Erythroblast (primary cell): ENCODE measurements at regions not wholly inside any gene's neighbourhood (a gene's known extent, or its start where the extent isn't known, plus 50 kb on each side); places are given as distances from the start of the nearest gene placed in this dataset.

Source experiments
- DNase-seq, 2 experiments: peaks; one replicate each; lab custom pipeline; 2025; lab: John Stamatoyannopoulos, UW
- GATA1 ChIP-seq: IDR thresholded peaks from 2 replicates; pipeline ENCODE4 v1.6.1; 2011; ENCODE audit warnings: low read depth, mild to moderate bottlenecking, control low read depth, low read length, moderate library complexity
- POLR2A ChIP-seq: IDR thresholded peaks from 2 replicates; pipeline ENCODE4 v1.6.1; 2011; ENCODE audit warnings: mild to moderate bottlenecking, low read length

GRCh38 chr11:62073061-62073460 lies 50.8 kb upstream of the INCENP start:
- DNase-seq: no peak

DNA sequence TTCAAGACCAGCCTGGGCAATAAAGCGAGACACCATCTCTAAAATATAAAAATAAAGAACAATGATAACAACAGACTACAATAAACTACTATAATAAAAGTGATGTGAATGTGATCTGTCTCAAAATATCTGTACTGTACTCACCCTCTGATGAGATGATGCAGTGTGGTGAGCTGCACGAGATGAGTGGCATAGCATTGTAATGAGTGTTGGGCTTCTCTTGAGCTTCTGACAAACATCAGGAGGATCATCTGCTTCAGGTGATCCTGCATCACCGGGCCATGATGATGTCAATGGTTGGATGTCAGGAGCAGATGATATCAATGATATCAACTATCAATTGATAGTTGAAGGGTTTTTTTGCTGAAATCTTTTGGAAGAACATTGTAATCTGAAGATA lies 52.4 kb upstream of the INCENP start:
- no peak for DNase-seq
- TF ChIP-seq GATA1 (no peak), POLR2A (no peak)

More at GRCh38 chr11:62073061-62073460, 50.8 kb upstream of the INCENP start:
- TF ChIP-seq POLR2A (no peak), GATA1 (no peak)

GRCh38 chr11:62069986-62070919 lies 53.6 kb upstream of the INCENP start:
- TF ChIP-seq GATA1: no peak
- TF ChIP-seq POLR2A: no peak
- DNase-seq: no peak

DNA sequence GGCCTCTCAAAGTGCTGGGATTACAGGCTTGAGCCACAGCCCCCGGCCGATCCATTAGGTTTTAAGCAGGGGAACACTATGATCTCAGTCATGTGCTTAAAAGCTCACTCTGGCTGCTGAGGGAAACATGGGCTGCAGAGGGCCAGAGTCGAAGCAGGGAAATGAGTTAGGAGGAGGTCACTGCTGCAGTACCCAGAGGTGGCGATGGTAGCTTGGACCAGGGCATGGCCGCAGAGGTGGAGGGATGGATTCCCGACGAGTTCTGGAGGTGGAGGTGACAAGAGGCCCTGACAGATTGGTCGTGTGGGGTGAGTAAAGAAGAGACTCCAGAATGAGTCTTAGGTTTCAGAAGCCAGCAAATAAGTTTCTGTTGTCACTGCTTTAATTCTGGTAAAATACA lies 54.4 kb upstream of the INCENP start:
- no peak for DNase-seq
- no peak for TF ChIP-seq GATA1
- no peak for TF ChIP-seq POLR2A

- DNase-seq: no peak
- TF ChIP-seq GATA1 (no peak), POLR2A (no peak)
Observed at GRCh38 chr11:62068730-62069129, 55.1 kb upstream of the INCENP start.

DNA sequence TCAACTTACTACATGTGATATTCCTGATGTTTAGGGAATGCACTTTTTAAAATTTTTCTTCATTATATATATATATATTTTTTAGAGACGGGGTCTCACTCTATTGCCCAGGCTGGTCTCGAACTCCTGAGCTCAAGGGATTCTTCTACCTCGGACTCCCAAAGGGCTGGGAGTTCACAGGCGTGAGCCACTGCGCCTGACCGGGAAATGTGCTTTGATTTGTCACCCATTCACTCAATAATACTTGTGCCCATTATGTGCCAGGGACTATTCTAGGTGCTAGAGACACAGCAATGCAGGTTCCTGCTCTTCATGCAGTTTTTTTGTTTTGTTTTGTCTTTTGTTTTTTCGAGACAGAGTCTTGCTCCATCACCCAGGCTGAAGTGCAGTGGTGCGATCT lies 56.1 kb upstream of the INCENP start:
- no peak for DNase-seq
- TF ChIP-seq POLR2A (no peak), GATA1 (no peak)

- no peak for TF ChIP-seq POLR2A
- TF ChIP-seq GATA1: no peak
- DNase-seq: no peak
Observed at GRCh38 chr11:62064221-62064620, 59.6 kb upstream of the INCENP start.

- TF ChIP-seq GATA1 (no peak), POLR2A (no peak)
- no peak for DNase-seq
Observed at GRCh38 chr11:62062223-62062861, 61.5 kb upstream of the INCENP start.

GRCh38 chr11:62061356-62062222 lies 62.2 kb upstream of the INCENP start:
- TF ChIP-seq GATA1: no peak
- no peak for TF ChIP-seq POLR2A
- no peak for DNase-seq

GRCh38 chr11:62057069-62057468 lies 66.7 kb upstream of the INCENP start:
- no peak for DNase-seq
- TF ChIP-seq GATA1 (no peak), POLR2A (no peak)

- no peak for TF ChIP-seq GATA1
- TF ChIP-seq POLR2A: no peak
- peak in 1 of 2 experiments; percentile 12 for DNase-seq
Observed at GRCh38 chr11:62055970-62056369, 67.8 kb upstream of the INCENP start.

- TF ChIP-seq POLR2A (no peak), GATA1 (no peak)
- DNase-seq: peak; percentile 74 to 75
Observed at GRCh38 chr11:62054484-62055121, 69.2 kb upstream of the INCENP start.

DNA sequence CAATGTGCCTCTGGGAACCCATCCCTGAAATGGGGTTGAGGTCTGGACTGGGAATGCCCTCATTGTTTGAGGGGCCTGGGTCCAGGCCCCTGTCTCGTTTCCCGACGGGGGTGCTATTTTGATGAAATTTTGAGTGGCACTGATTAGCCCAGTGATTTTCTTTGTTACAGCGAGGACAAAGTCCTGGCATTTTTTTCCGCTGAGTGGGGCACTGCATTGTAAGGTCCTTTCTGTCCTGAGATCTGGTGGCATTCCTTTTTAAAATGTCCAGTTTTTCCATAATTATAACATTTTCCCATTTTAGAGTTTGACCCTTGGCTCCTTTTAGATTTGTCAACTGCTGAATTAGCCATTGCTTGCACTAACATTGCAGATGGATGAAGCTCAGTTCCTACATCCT lies 69.7 kb upstream of the INCENP start:
- no peak for DNase-seq
- TF ChIP-seq GATA1 (no peak), POLR2A (no peak)

GRCh38 chr11:62050716-62051115 lies 73.1 kb upstream of the INCENP start:
- no peak for DNase-seq
- TF ChIP-seq GATA1 (no peak), POLR2A (no peak)
